ENCODE measurements at regions not wholly inside any gene's neighbourhood (a gene's known extent, or its start where the extent isn't known, plus 50 kb on each side); places are given as distances from the start of the nearest gene placed in this dataset.

- Histone ChIP-seq H3K4me1 (ENCODE audit: insufficient read depth, low read length) (0 out of 2 replicates have a peak, but pooled peaks cover 2% of the 10 kb centered on the region), H2AFZ (ENCODE audit: low read length) (no peak overlapping the region), H4K5ac (ENCODE audit: insufficient read length, low read depth, low read length) (no peak overlapping the region), H3T11ph (ENCODE audit: low read length) (no peak overlapping the region), H2BK15ac (ENCODE audit: low read depth, low read length) (no peak overlapping the region), H2AK5ac (ENCODE audit: insufficient read length, low read length) (no peak overlapping the region), H3K56ac (ENCODE audit: insufficient read length, low read depth, low read length) (no peak overlapping the region), H3K9me3 (ENCODE audit: control insufficient read depth, low read depth, low read length) (no peaks in the 10 kb centered on the region), H2BK5ac (ENCODE audit: insufficient read length, low read length) (no peak overlapping the region), H4K20me1 (ENCODE audit: control insufficient read depth, insufficient read depth, insufficient read length) (no peaks in the 10 kb centered on the region), H3K23me2 (ENCODE audit: insufficient read length, low read depth, low read length, poor library complexity, severe bottlenecking) (peaks cover 4% of the 10 kb centered on the region), H3K14ac (ENCODE audit: insufficient read depth, low read length) (no peak overlapping the region), H3K79me1 (ENCODE audit: insufficient read depth, low read depth, low read length, poor library complexity, severe bottlenecking) (no peaks in the 10 kb centered on the region), H3K27ac (ENCODE audit: insufficient read length, low read depth, low read length) (no peak overlapping the region), H3K4me2 (ENCODE audit: insufficient read depth, insufficient read length, low read length) (peak overlapping the region; percentile 65), H4K91ac (ENCODE audit: insufficient read length, low read depth, low read length) (no peak overlapping the region), H2BK120ac (ENCODE audit: low read depth, low read length, poor library complexity, severe bottlenecking) (no peak overlapping the region), H3K23ac (ENCODE audit: insufficient read length, low read depth, low read length) (no peak overlapping the region), H3K27me3 (ENCODE audit: insufficient read depth, low read length) (no peaks in the 10 kb centered on the region), H3K79me2 (ENCODE audit: insufficient read depth, low read length) (no peaks in the 10 kb centered on the region), H3K18ac (ENCODE audit: insufficient read length, low read depth, low read length) (no peak overlapping the region), H2BK12ac (ENCODE audit: insufficient read length, low read depth, low read length) (no peak overlapping the region), H2BK20ac (ENCODE audit: low read depth, low read length, poor library complexity, severe bottlenecking) (no peak overlapping the region), H3K9ac (ENCODE audit: extremely low read depth, insufficient read length, low read length) (no peak overlapping the region), H4K8ac (replicated peaks; ENCODE audit: insufficient read length, low read depth, low read length) (no peak overlapping the region), H3K4ac (ENCODE audit: low read depth, low read length) (no peak overlapping the region)
- Mint-ChIP-seq H3K36me3 (ENCODE audit: insufficient read depth in 1 of 3, low read depth in 3 of 3) (no peaks in the 10 kb centered on the region), H3K27me3 (ENCODE audit: low read depth) (peaks cover 17% of the 10 kb centered on the region), H3K4me1 (peaks cover 10 to 11% of the 10 kb centered on the region in 2 experiments), H3K9me3 (no peaks in the 10 kb centered on the region), H3K27ac (no peak overlapping the region), H3K4me3 (peak overlapping the region in 1 of 2 experiments; percentile 60; a peak in 3 of 5 replicates)
- WGBS (ENCODE audit: extremely low coverage, insufficient read length, low lambda C conversion rate), result no CpG with 5 or more reads among the region's 6 CpGs
- no peak for DNase-seq
- TF ChIP-seq CTCF (conservative IDR thresholded peaks at IDR 0.05), result no peak
Observed at GRCh38 chr1:234675572-234675971, 65.6 kb upstream of the IRF2BP2 start.

Data from H9 (cell line).